Upper lobe of left lung (tissue), 6 donors: ENCODE measurements at regions not wholly inside any gene's neighbourhood (a gene's known extent, or its start where the extent isn't known, plus 50 kb on each side); places are given as distances from the start of the nearest gene placed in this dataset.

ENCODE experiments used
- ATAC-seq, 2 donors: fragments of 200-7000 bp; cut with Tn5 transposase; one replicate each; pipeline ENCODE4 v1.9.1; 2022; ENCODE audit warnings: mild to moderate bottlenecking in 2 of 2, moderate library complexity in 2 of 2; ENCODE audit not compliant: low FRiP score in 2 of 2
- DNase-seq, 2 donors: peaks; one replicate each; pipeline ENCODE4 v3.0.0-alpha.2; 2019 to 2020
- H3K27ac ChIP-seq, 4 donors: fragments of 200-600 bp; sonication (generic); one replicate each; pipeline ENCODE4 v1.5.1; 2016 to 2019
- H3K27me3 ChIP-seq, 4 donors: fragments of 200-600 bp; sonication (generic); one replicate each; pipeline ENCODE4 v1.5.1; 2017 to 2019
- H3K36me3 ChIP-seq, 4 donors: fragments of 200-600 bp; sonication (generic); one replicate each; pipeline ENCODE4 v1.5.1; 2016 to 2019
- H3K4me1 ChIP-seq, 4 donors: fragments of 200-600 bp; sonication (generic); one replicate each; pipeline ENCODE4 v1.5.1; 2018 to 2019
- H3K4me3 ChIP-seq, 4 donors: fragments of 200-600 bp; sonication (generic); one replicate each; pipeline ENCODE4 v1.5.1; 2017 to 2019; ENCODE audit warnings: mild to moderate bottlenecking in 2 of 4, moderate library complexity in 1 of 4
- H3K9me3 ChIP-seq, 4 donors: fragments of 200-600 bp; sonication (generic); one replicate each; pipeline ENCODE4 v1.5.1; 2018 to 2019
- EP300 ChIP-seq, 4 donors: sonication (generic); formaldehyde crosslinking; IDR thresholded peaks; one replicate each; pipeline ENCODE4 v1.5.1; 2017; ENCODE audit warnings: antibody characterized with exemption in 4 of 4, control low read depth in 2 of 4
- POLR2A ChIP-seq, 4 donors: fragments of 450-650 bp; IDR thresholded peaks; one replicate each; pipeline ENCODE4 v1.5.1; 2016 to 2017; ENCODE audit warnings: antibody characterized with exemption in 4 of 4, mild to moderate bottlenecking in 2 of 4
- POLR2AphosphoS5 ChIP-seq, 2 donors: sonication (generic); formaldehyde crosslinking; IDR thresholded peaks; one replicate each; pipeline ENCODE4 v1.5.1; 2017; ENCODE audit warnings: antibody characterized with exemption in 2 of 2
- WGBS, 2 donors: methylation state at CpG; one replicate each; pipeline ENCODE4 v1.1.5; 2017 to 2018; 5-methylcytosine and 5-hydroxymethylcytosine counted together
- TF ChIP-seq, protein P1 (sequence below), 6 experiments: fragments of 450-650 bp in 4 of 6; fragments of 200-600 bp in 2 of 6; sonication (generic) in 2 of 6; IDR thresholded peaks; one replicate each; pipeline ENCODE4 v1.5.1; 2016 to 2019; ENCODE audit warnings: antibody characterized with exemption in 6 of 6
- donor health status: DM: no; HTN: no; CAD: no; lungs with moderate emphysema.
- donor health status: DM: no; HTN: yes; CAD: no; lungs with severe emphysema.

GRCh38 chr2:12795851-12796250, 79.1 kb downstream of the TRIB2 start:
- ATAC-seq = no peak
- H3K36me3 ChIP-seq = no peaks in the 10 kb centered on the region
- 41 to 43% methylated on average over 2 of the region's 2 CpGs for WGBS, 2 donors
- TF ChIP-seq POLR2A (IDR thresholded peaks at IDR 0.05) (no peak), EP300 (IDR thresholded peaks at IDR 0.05) (no peak), POLR2AphosphoS5 (IDR thresholded peaks at IDR 0.05) (no peak)
- TF ChIP-seq, protein P1, sequence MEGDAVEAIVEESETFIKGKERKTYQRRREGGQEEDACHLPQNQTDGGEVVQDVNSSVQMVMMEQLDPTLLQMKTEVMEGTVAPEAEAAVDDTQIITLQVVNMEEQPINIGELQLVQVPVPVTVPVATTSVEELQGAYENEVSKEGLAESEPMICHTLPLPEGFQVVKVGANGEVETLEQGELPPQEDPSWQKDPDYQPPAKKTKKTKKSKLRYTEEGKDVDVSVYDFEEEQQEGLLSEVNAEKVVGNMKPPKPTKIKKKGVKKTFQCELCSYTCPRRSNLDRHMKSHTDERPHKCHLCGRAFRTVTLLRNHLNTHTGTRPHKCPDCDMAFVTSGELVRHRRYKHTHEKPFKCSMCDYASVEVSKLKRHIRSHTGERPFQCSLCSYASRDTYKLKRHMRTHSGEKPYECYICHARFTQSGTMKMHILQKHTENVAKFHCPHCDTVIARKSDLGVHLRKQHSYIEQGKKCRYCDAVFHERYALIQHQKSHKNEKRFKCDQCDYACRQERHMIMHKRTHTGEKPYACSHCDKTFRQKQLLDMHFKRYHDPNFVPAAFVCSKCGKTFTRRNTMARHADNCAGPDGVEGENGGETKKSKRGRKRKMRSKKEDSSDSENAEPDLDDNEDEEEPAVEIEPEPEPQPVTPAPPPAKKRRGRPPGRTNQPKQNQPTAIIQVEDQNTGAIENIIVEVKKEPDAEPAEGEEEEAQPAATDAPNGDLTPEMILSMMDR (IDR thresholded peaks at IDR 0.05) = no peak
- no peaks in the 10 kb centered on the region for H3K27me3 ChIP-seq
- peaks cover 0 to 10% (median 2%) of the 10 kb centered on the region in 4 donors for H3K4me1 ChIP-seq
- no peaks in the 10 kb centered on the region for H3K9me3 ChIP-seq
- H3K27ac ChIP-seq = no peak overlapping the region
- DNase-seq = no peak
- H3K4me3 ChIP-seq = no peak overlapping the region

GRCh38 chr2:12796657-12797056, 79.9 kb downstream of the TRIB2 start:
- WGBS, 2 donors = 76 to 78% methylated on average over 4 of the region's 4 CpGs
- Histone ChIP-seq H3K4me1 (peaks cover 0 to 10% (median 2%) of the 10 kb centered on the region in 4 donors), H3K4me3 (no peak overlapping the region), H3K9me3 (peaks cover 0 to 6% (median 4%) of the 10 kb centered on the region in 4 donors), H3K27me3 (no peaks in the 10 kb centered on the region), H3K27ac (no peak overlapping the region), H3K36me3 (no peaks in the 10 kb centered on the region)
- DNase-seq (no peak), ATAC-seq (peak in 1 of 2 donors; percentile 87)
- TF ChIP-seq POLR2AphosphoS5 (IDR thresholded peaks at IDR 0.05) (no peak), POLR2A (IDR thresholded peaks at IDR 0.05) (no peak), EP300 (IDR thresholded peaks at IDR 0.05) (no peak)
- TF ChIP-seq, protein P1 (IDR thresholded peaks at IDR 0.05) = no peak

GRCh38 chr2:12797815-12798214, 81.1 kb downstream of the TRIB2 start:
- WGBS, 2 donors = 25 to 27% methylated on average over 3 of the region's 3 CpGs

DNA sequence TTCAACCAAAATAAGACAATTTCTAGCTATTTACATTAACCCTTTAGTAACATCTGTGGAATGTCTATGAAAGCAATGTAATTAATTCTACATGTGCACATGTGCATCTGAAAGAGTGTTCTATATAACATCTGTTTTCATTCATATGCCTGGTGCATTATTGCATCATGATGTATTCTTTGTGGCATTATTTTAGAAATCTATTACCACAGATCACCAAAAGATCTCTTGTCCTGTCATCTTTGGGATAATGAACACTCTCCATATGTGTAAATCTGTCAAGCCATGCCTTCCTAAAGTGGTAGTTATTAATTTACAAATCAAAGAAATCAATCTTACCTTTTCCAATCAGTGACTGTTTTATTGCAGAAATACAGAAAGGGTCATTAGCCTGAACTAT, 86.9 kb downstream of the TRIB2 start:
- DNase-seq (no peak), ATAC-seq (no peak)
- Histone ChIP-seq H3K36me3 (no peaks in the 10 kb centered on the region), H3K9me3 (peaks cover 0 to 13% (median 5%) of the 10 kb centered on the region in 4 donors), H3K27ac (no peak overlapping the region), H3K4me1 (peaks cover 0 to 14% (median 7%) of the 10 kb centered on the region in 4 donors), H3K4me3 (no peak overlapping the region), H3K27me3 (no peaks in the 10 kb centered on the region)
- TF ChIP-seq POLR2AphosphoS5 (IDR thresholded peaks at IDR 0.05) (no peak), EP300 (IDR thresholded peaks at IDR 0.05) (no peak), POLR2A (IDR thresholded peaks at IDR 0.05) (no peak)
- TF ChIP-seq, protein P1 (IDR thresholded peaks at IDR 0.05) = no peak

More at GRCh38 chr2:12797815-12798214, 81.1 kb downstream of the TRIB2 start:
- peak overlapping the region in 1 of 4 donors; percentile 11 for H3K27ac ChIP-seq
- TF ChIP-seq EP300 (IDR thresholded peaks at IDR 0.05) (no peak), POLR2AphosphoS5 (IDR thresholded peaks at IDR 0.05) (no peak), POLR2A (IDR thresholded peaks at IDR 0.05) (no peak)
- TF ChIP-seq, protein P1 (IDR thresholded peaks at IDR 0.05) = no peak
- no peaks in the 10 kb centered on the region for H3K27me3 ChIP-seq
- no peaks in the 10 kb centered on the region for H3K36me3 ChIP-seq
- DNase-seq (no peak), ATAC-seq (peak in 1 of 2 donors; percentile 50)
- H3K9me3 ChIP-seq = peaks cover 0 to 13% (median 5%) of the 10 kb centered on the region in 4 donors
- H3K4me1 ChIP-seq = peaks cover 0 to 10% (median 2%) of the 10 kb centered on the region in 4 donors
- no peak overlapping the region for H3K4me3 ChIP-seq
